Islet of Langerhans (tissue), 1 donor: ENCODE measurements at regions not wholly inside any gene's neighbourhood (a gene's known extent, or its start where the extent isn't known, plus 50 kb on each side); places are given as distances from the start of the nearest gene placed in this dataset.
"Not testable (repeated sequence)": the region's sequence is repeated elsewhere in the genome, so short reads cannot be mapped to it uniquely, and the experiment has no call there.

Source experiments
- FAIRE-seq: peaks from one replicate; lab custom pipeline; 2011; peaks lifted over from hg19 to GRCh38; lab: Jason Lieb, UNC

DNA sequence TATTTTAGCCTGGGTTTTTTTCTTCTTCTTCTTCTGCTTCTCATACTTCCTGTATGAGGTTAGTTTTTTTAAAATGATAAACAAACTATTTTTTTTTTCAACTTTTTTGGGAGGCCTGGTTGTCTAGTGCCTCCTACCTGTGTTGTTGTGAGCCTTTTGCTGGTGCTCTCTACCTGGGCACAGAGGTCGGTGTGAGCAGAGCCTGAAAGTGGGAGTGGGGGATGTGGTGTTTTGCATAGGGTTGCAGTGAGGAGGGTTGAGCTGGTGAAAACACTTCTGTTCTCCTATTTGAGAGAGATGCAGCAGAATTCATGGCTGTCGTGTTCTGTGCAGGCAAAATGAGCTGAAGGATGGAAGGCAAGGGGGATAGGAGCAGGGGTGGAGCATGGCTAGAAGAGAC is 232.7 kb upstream of the PLGLB2 start:
- not testable (repeated sequence) for FAIRE-seq

DNA sequence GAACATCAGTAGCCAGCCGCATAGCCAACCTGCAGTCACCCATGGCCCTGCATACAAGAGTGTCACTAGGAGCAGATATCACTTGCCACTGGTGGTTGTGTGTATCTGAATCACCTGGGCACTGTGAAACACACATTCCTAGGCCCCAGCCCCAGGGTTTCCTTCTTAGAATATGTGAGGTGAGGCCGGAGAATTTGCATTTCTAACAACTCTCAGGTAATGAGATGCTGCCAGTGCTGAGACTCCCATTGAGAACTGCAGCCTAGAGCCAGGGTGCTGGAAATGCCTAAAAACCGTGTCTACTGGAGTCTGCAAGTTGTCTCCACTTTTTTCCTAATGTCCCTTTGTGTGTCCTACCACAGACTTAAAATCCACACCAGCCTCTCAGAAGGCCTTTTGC is 232.0 kb upstream of the PLGLB2 start:
- not testable (repeated sequence) for FAIRE-seq

DNA sequence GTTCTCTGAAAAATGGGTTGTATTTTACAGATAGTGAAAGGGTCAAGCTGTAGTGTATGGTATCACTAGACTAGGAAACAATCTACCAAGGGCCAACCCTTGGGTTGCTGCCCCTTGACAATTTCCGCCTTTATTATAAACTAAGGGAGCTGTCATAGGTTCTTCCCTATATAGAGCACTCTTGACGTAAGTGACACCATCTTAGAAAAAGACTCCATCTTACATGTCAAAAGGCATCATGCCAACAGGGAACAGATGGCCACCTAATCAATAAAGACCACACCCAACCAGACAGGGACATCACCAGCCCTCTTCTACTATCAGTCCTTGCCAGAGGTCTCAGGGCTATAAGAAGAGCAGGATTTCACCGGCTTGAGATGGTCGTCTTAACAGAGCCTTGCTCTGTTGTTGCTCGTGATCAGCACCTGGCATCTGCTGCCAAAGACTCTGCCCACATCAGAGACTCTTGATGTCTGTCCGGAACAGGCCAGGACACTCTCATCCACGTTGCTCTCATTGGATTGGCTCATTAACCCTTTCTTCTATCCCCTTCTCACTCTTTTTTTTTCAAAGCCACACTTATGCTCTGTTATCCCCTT is 231.4 kb upstream of the PLGLB2 start:
- FAIRE-seq, result not testable (repeated sequence)

DNA sequence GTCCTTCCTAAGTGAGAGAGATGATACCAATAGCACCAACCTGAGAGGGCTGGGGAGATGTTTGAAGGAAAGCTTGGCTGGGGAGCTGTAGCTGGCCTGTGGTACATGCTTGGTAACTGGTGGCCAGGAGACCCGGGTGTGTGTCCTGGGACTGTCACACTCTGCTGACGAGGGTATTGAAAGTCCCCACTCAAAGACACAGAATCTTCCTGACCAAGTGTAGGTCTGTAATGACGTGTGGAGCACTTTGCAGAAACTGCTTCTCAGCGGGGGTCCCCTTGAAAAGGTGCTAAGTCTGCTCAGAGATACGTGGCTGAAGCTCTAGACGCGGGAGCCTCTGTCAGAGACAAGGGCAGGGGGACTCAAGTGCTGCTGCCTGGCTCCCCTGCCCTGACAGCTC is 230.4 kb upstream of the PLGLB2 start:
- FAIRE-seq, result not testable (repeated sequence)

DNA sequence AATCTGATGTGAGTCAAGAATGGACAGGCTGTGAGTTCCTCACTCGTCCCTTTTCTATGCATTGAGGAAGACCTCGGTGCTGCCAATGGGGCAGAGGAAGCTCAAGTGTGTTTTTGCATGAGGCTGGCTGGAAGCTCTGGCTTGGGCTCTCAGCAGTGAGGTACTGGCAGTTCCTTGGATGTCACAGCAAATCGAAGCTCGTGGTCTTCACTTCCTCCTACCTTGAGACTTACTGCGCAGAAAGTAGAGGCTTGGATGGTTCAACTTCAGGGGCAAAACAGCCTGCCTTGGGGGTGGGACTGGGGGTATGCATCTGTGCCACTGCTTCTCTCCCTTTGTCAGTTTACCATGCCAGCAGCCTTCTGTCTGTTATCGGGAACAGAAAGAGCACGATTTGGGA is 229.8 kb upstream of the PLGLB2 start:
- not testable (repeated sequence) for FAIRE-seq

DNA sequence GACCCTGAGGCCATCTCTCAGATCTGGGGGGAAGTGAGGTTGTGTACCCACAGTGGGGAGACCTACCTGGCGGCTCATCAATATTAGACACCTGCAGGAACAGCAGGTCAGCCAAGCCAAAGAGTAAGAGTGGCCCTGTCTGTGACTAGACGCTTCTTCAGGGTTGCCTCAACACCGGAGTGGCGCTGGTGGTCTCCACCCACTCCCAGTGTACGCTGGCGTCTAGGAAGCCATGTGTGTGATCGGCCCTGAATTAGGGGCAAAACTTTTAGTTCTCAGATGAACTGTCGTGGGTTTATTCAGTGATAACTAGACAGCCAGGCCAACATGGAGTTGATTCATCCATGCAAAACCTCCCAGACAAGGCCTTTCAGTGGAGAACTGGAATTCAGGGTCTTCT is 229.3 kb upstream of the PLGLB2 start:
- FAIRE-seq, result not testable (repeated sequence)

DNA sequence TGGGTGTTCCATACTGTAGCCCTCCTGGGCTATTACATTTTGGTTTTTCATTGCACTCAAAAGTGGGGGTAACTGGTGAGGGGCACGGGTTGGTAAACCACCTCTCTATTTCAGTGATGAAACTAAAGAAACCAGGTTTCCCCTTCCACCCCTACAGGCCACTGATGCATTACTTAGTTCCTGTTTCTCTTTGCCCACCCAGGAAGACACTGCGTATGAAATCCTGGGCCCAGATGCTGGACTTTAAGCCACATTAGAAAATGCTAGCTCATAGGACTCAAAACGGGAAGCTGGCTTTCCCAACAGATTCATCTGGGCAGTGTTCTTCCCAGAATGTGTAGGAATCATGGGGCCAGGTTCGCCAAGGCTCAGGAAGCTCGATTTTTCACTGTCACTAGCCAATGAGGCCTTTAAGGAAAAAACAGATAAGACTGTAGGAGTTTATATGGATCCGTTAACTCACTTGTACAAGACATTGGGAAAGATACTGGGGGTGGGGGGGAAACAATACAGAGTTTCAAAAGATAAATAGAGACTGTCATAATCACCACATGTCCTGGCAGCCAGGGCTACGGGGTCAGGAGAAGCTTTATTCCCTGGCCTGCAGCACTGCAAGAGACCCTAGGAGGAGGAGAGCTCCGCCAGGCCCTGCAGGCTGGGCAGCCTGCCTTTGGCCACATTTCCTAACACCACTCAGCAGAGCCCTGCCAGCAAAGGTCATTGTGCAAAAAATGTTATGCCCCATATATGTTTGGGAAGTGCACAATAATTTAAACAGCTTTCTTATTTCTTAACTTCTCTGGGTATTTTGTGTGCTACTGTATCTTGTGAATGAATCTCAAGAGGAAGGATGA is 228.5 kb upstream of the PLGLB2 start:
- FAIRE-seq, result not testable (repeated sequence)

DNA sequence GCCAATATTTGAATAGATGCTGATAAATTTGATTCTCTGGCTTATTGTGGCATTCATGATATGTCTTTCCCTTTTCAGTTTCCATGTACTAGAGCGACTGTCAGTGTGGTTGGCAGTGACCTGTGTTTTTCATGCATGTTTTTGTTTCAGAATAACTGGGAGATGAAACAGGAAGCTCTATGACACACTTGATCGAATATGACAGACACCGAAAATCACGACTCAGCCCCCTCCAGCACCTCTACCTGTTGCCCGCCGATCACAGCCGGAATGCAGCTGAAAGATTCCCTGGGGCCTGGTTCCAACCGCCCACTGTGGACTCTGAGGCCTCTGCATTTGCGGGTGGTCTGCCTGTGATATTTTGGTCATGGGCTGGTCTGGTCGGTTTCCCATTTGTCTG is 226.8 kb upstream of the PLGLB2 start:
- not testable (repeated sequence) for FAIRE-seq

DNA sequence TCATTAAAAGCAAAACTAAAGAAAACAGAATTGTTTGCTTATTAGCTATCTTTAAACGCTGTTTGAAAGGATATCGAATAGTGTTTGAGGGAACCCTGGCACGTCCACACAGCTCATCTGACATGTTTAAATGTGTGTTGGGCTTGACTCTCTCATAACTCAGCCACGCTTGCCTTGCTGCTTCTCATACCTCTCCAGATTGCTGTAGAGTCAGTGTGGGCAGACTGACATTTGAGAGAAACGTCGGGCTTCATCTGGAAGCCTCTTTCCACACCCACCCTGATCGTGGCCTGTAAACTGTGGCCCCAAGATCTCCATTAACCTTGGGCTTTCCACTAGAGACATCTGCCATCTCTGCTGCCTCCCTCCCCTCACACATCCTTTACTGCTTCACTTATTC is 226.4 kb upstream of the PLGLB2 start:
- FAIRE-seq, result not testable (repeated sequence)

DNA sequence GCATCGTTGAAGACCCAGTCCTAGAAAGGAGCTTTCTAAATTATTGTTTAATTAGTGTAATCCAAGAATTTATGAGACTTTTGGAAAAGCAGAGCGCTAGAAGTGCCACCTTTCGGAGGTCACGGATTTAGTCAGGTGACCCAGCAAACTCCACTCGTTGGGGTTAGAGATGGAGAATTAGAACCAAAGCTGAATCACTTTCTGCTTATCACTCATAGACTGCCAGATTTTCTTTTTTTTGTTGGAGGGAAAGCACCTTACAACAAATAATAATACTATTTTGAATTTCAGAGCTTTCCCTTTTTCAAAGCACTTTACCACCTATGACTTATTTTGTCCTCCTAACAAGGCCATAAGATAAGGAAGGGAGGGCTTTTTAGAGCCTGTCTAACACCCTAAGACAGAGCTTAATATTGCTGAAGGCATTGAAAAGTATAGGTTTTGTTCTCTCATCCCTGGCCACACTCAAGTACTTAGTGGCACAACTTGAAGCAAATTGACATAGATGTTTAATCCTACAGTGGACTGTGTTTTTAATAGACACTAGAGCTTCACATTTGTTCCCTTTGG is 223.2 kb upstream of the PLGLB2 start:
- FAIRE-seq, result not testable (repeated sequence)

DNA sequence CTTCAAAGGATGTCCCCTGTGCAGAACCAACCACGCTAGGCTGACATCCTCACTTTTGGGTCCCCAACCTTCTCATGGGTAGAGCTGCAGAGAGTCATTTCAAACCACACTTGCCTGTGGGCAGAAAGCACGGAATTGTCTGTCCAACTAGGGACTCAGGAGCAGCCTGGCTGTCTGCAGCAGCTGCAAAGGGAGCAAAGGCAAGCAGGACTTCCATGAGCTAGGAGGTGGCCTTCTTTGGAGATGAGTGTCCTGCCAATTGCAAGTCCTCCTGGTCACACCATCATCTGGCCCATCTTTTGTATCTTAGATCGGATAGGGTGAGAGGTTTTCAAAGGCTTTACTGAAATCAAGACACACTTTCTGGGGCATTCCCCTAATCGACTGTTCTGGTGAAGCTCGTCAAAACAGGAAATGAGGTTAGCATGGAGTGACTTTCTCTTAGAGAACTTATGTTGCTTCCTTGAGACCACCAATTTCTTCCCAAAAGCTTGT is 222.3 kb upstream of the PLGLB2 start:
- not testable (repeated sequence) for FAIRE-seq

DNA sequence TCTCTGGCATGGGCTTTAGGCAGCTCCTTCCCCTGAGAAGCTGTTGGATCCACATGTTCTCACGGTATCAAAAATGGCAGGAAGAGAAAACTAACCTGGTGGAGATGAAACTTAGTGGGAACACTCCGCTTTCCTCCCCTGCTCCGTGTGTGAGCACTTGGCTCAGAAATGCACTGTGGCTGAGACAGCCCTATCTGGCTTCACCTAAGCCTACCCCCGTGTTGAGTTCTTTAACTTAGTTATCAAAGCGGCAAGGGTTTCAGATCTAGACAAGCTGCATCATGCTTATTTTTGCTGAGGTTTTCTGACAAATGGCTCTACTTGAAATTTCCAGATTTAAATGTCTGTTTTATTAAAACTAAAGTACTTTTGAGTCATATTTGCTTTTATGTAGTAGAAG is 221.6 kb upstream of the PLGLB2 start:
- FAIRE-seq, result not testable (repeated sequence)

DNA sequence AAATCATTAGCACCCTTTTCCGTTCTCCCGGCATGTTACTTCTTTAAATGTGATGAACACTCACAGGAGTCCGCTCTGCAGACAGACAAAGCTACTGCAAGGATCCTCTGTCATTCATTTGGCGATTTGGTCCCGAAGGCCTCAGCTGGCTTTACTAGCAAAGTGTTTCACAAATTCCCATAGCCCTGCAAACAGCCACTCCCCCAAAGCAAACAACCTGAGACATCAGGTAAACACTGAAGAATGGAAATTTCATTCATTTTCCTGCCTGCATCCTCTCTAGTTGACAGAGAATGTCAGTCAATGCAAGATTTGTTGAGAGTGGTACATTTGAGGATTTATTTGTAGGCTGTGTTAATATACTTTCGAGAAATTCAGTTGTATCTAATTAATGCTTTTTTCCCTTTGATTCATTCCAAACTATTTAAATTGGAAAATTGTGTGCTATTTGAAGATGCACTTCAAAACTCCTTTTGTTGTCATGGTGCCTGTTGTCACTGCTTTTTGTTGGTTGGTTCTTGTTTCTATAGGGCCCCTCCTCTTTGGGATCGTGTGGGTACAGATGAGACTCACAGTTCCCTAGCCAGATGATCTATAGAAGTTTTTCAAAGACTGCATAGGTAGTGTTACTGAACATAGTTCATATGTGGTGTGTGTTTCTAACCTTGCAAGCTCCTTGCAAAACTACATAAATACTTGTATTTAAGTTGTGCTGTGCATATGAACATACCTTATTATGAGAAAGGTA is 215.7 kb upstream of the PLGLB2 start:
- FAIRE-seq, result not testable (repeated sequence)

DNA sequence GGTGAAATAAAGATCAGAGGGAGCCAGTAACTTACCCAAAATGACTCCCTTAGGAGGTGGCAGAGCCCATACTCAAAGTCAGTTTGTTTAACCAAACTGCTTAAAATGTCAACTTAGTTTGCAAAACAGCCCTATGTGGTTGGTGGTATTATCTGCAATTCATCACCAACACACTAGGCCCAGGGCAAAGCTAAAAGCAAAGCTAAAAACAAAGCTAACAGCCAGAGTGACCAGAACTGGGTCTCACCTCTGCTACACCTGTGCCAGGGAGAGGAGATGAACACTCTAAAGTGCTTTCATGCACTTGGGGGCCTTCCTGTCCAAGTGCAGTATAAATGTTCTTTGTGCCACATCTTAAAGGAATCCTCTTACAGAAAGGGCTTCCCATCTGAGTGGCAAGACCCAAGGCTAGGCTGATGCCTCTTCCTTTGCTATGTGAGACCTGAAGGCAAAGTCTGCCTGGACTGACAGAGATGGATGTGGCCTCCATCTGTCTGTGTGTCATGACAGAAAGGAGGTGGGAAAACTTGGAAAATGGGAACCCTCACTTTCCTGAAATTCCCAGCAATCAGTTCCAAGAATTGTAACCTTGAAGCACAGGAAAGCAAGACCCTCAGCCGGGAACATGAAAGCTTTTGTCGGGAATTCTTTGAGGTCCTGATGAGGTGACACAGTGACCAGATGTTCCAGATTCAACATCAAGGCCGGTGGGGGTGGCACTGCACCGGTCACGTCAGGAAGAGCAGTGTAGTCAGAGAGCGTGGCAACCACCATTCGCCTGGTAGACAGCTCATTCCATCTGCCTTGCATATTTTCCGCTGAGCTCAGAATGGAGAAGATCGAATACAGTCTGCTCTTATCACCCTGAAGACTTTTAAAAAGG is 214.3 kb upstream of the PLGLB2 start:
- FAIRE-seq, result not testable (repeated sequence)

DNA sequence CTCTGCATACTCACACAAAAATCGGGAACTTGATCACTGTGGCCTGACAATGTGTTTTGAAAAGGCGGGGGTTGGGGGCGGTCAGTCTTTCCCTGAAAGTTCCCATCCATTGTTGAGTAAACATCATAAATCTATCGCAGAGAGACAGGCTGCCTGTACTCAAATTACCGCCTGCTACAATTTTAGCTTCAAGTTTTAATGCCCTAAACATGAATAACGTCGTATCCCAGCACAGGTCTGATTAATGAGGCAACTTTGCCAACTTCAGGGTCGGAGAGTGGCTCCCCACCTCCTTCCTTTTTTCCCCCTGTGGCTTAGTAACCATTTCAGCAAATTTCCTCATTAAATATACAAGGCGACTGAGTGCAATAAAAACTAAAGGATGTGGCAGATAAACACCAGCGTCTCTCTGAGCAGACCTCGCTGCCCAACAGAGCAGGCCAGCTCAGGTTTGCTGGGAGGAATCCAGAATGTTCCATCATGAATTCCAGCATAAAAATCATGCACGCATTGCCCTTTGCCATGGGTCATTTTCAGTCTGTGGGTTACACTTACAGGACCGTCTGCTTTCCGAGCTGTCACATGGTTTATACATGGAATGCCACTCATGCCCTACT is 213.5 kb upstream of the PLGLB2 start:
- FAIRE-seq, result not testable (repeated sequence)

DNA sequence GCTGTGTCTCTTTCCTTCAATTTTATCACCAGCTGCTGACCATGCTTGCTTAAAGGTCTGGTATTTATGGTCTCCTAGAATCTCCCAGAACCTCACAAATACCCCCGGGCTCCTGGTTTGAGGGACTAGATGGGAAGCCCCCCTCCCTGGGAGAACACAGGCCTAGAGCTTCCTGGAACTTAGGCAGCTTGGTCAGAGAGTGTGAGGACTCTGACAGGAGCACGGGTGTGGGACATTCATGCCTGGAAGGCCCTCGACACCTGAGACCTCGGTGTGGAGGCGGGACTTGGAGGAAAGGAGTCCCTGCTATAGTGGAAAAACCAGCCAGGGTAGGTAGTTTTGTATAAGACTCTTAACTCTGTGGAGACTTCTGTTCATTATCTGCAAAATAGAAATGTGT is 211.5 kb upstream of the PLGLB2 start:
- FAIRE-seq, result not testable (repeated sequence)

DNA sequence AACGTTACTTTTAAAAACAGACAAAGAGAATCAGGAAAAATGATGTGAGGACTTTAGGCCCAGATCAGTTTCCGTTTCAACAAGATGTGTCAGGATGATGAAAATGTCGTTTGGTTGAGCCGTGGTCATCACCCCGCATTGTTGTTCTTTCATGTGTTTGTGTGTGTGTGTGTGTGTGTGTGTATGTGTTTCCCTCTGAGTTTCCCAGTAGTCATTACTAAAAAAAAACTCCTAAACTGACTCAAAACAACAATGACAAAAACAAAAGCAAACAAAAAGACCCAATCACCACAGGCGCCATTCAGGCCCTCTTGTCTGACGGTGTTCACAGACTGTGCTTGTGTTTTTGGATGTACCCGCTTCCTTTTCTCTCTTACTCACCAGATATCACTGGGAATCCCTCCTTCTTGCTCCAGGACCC is 210.6 kb upstream of the PLGLB2 start:
- FAIRE-seq, result not testable (repeated sequence)

DNA sequence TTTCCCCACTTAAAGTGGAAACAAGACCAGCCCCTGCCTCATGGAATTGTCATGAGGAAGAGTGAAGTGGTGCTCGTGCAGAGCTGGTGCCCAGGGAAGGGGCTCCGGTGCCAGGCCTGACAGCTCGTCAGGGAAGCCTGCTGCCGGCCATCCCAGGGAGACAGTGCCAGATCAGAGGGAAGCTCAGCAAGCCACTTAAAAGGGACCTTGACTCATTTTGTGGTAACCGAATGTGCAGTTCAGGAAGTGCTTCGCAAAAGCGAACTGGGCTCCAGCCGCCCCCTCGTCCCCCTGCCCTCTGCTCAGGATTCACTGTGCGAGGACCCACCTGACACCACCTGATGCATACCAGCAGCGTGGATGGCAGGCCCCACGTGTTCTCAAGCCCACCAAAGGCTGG is 209.6 kb upstream of the PLGLB2 start:
- FAIRE-seq, result not testable (repeated sequence)

DNA sequence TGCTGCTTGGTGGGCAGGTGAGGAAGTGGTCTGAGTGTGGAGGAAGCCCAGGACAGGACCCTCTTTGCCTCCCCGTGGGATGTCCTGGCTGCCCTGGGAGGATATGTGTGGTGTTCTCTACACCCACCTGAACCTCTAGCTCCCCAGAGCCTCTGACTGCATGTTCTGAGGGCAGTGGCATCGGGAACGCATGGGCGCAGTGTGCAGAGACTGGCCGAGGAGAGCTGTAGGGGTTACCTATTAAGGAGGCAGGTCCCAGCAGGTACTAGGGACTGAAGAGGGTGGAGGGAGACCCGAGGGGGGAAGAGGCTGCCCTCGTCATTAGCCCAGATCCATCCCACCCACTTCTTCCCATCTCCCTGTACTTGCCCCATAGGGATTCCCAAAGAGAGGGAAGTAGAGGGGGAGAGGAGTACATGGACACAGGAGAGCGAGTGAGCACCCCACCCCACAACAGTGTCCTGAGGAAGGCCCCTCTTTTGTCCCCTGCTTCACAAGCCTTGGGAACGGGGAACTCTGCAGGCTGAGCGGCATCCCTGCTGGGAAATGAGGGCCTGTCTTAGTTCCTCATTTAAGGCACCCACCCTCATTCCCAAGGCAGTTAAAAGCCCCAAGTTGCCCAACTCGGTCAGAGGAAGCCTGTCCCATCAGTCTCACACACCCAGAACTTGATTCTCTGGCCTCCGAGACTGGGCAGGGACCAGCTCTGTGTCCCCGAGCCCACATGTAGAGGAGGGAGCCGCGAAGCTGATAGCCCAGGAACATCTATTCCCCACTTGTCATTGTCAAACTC is 208.5 kb upstream of the PLGLB2 start:
- FAIRE-seq, result not testable (repeated sequence)

DNA sequence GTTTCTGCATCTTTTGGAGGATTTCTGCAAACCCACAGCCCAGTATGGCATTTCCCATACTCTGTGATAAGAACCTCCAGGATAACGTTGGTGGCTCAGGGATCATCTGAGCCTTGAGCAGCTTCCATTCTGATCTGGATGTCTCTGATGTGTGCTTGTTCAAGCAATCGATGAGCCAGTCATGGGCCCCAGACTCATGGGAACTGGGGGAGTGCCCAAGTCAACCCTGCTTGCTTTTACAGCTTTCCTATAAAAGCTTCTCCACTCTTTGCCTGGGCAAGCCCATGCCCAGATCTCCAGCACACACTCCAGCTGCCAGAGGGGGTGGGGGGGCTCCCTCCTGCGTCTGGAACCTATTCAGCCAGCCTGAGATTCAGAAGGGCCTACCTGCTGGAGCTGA is 207.6 kb upstream of the PLGLB2 start:
- FAIRE-seq, result not testable (repeated sequence)
